ENCODE measurements at regions not wholly inside any gene's neighbourhood (a gene's known extent, or its start where the extent isn't known, plus 50 kb on each side); places are given as distances from the start of the nearest gene placed in this dataset.

DNA sequence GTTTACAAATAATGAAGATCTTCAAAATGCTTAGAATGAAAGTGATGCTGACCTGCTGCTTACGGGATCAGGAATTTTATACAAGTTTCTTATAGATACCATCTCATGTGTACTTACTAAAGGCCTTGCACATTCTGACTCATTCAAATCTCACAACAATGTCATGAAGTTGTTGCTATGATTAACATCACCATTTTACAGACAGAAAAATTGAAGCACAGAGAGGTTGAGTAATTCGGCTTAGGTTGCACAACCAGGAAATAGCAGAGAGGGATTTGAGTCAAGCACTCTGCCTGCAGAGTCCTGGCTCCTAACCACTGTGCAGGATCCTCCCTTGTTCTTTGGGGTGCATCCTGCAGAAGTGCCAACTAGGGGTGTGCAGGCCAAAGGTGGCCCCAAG lies 471.9 kb downstream of the MIAT start:
- DNase-seq, result no peak

DNA sequence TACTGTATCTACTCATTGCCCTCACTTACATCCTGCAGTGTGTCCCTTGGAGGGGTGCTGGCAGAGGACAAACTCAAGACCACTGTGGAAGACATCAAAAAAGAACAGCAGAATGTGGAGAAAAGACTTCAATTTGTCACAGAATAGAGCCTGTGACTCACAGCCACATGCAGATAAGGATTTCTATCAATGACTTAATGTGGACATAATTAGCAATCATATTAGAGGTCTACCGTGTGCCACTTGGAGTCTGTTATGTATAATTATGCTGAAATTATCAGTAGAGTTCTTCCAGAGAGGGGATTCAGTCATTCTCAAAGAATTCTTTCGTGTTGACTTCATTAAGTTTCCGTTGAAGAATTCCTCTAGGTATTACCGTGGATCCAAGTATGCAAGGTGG lies 473.5 kb downstream of the MIAT start:
- DNase-seq, result no peak

DNA sequence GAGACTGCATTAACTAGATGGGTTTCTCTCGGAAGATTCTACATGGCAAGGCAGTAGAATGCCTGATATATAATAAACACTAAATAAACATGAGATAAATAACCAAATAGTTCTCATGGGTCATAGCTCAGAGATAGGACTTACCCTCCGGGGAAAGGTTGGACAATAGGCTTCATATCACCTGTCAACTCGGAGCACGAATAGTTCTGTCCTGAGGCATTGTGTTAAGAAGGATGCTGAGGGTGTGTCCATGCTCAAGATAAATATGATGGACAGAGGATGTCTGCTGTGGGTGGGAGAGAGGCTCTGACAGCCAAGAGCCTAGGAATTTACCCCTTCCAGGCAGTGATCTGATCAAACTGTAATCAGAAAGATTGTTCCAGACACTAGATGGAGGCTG lies 474.0 kb downstream of the MIAT start:
- no peak for DNase-seq

DNA sequence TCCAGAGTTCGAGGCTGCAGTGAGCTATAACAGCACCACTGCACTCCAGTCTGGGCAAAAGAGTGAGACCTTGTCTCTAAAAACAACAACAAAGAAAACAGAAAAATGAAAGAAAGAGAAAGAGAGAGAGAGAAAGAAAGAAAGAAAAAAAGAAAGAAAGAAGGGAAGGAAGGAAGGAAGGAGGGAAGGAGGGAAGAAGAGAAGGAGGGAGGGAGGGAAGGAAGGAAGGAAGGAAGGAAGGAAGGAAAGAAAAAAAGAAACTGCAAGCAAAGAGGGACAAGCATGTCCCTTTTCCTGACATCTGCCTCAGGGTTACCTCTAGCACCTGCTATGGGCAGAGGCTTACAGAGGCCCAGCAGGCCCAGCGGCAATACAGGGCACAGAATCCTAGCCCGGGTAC lies 475.0 kb downstream of the MIAT start:
- no peak for DNase-seq

DNA sequence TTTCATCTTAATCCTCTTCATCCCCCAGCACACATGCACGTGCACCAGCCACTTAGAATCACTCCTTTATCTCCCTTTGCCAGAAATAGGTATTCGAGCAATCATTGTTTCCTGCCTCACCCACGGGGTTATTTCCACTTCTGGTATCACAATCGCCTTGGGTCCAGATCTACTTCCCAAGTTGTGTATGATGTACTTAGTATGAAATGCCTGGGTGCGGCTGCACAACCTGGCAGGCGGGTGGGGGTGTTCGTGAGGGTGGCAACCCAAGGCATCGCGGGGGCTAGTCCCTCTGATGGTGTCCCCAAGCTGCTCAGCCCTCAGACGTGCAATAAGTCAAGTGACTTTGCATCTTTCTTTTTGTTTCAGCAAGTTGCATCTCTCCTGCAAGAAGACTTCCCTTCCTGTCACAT lies 475.6 kb downstream of the MIAT start:
- no peak for DNase-seq

DNA sequence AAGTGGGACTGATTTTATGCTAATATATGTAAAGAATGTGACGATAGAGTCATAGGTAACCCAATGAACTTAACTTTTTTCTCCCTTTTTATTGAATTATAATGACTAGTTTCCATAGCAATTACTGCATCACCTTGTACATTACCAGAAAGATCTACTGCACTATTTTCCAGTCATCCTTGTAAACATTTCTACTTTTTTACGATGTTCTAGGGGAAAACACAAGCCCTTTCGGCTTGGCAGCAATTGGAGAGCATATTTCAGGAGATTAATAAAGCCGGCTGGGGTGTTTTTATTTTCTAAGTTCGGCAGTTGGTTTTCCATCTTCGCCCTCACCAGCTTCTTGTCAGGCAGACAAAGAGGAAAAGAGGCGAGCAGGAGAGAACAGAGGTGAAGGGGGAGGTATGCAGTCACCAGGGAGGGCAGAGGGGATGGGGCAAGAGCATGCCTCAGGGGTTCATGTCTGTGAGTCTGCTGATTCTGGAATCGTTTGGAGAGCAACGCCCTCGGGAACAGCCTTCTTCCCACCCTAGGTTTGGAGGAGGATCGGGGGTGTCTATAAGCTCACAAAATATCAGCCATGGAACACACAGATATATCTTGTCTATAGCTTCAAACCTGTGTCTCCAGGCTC lies 476.4 kb downstream of the MIAT start:
- no peak for DNase-seq

DNA sequence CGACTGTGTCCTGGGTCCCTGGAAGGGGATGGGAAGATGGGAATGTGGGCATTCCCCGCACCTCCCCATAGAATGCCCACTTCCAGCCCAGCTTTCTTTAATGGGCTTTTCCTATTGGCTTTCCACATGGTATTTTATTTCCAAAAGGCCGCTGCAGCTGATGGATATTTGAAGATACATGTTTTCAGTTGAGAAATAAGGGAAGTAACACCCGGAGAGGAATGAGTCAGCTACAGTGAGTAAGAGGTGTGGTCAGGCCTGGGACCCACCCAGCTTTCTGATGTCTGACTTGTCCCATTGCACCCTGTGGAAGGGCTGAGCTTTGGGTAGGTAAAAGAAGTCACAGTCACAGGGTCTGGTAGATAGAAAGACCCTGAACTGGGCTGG lies 476.9 kb downstream of the MIAT start:
- peak; percentile 12 for DNase-seq

DNA sequence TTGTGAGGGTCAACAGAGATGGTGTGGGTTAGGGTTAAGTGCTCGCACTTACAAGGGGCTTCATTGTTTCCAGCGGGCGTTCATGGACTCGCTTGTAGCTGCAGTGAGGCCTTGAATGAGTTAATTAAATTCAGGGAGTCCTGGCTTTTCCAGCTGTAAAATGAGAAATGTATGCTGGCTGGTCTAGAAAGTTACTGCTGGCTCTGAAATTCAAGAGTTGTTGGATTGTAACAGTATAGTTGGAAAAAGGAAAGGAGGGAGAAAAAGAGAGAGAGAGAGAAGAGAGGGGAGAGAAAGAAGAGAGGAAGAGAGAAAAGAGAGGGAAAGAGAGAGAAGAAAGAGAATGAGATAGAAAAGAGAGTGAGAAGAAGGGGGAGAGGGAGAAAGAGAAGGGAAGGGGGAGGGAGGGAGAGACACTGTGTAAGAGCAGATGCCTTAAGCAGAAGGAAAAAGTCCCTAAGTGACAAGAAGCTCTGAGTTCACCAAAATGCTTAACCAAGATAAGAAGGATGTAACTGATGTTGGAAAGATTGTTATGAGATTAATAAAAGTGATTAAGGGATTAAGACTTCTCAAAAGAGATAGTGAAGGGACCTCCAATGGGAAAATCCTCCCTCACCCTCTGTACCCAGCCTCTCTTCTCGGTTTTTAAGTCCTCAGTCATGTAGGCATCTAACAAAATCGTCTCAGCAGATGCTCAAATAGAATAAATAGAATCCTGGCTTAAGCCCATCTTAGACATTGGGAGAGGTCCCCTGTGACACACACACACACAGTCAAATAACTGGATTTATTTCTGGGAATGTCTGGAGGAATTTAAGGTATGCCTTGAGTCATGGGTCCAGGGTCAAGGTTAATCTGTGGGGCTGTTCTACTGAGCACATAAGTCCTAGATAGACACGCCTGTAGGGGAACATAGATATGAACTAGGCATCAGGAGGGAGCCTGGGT lies 477.9 kb downstream of the MIAT start:
- DNase-seq, result no peak

DNA sequence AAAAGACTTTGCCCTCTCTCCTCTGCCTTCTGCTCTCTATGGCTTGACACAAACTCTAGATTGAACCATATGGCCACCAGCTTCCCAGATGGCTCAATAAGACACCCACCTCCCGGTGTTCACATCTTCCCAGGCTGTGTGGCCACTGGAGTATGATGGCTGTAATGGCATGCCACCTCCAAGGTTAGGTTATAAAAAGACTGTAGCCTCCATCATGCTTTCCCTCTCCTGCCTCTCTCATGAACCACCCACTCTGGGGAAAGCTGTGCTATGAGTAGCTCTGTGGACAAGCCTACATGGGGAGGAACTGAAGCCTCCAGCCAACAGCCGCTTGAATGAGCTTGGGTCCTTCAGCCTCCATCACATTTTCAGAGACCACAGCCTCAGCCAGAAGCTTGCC lies 479.2 kb downstream of the MIAT start:
- DNase-seq, result no peak

DNA sequence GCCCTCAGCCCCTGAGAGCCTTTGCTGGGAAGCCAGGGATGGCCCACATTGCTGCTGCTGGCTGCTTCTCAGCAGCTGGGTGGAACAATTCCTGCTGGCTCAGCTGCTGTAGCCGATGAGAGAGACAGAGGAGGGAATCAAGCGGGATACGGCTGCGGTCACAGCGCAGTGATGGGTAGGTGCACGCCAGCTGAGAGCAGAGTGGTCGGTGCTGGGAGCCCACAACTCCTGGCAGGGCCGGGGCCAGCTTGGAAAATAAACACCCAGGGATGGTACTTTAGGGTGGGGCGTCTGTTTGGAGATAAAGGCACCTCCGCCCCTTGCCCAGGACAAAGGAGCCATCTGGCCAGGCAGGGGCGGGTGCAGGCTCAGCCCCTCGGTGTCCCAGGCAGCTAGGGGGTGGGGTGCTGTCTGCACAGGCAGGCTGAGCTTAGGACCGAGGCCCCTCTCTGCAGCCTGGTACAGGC lies 480.5 kb downstream of the MIAT start:
- DNase-seq, result no peak

DNA sequence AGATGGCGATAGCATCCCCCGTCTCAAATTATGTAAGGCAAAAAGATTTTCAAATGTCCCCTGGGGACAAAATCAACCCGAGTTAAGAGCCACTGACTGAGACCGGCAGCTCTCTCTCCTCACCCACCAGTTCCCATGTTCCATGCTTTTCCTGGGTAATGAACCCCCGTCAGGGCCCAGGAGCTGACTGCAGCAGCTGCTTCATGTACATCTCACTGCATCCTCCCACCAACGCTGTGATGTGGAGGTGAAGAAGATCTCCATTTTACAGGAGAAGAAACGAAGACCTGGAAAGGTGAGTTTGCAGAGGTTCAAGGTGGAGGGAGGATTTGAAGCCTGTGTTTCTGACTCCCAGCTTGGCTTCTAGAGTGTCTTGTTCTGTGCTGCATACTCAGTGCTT lies 481.1 kb downstream of the MIAT start:
- no peak for DNase-seq

DNA sequence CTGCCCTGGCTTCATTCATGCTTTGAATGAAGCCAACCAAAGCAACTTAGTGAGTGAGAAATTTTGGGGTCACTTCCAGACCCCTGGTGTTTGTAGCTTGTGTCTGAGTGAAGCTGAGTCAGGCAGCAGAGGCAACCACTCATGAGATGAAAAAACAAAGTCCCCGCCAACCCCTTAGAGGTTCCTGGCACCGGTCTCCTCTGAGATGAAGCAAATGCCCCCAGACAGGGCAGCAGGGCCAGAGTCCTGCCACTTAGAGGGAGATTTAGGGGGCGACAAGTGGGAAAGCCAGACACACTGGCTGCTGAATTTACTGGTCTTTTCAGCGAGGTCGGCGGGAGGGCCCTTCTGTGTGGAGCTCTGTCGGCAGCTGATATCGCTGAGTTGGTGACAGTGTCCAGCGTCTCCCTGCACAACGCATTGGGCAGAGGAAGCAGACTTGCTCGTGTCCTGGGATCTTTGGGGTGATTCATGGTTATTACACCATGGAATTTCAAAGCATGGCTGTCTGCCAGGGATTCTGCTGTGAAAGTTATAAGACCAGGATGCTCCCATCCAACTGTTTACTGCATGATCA lies 482.6 kb downstream of the MIAT start:
- no peak for DNase-seq

DNA sequence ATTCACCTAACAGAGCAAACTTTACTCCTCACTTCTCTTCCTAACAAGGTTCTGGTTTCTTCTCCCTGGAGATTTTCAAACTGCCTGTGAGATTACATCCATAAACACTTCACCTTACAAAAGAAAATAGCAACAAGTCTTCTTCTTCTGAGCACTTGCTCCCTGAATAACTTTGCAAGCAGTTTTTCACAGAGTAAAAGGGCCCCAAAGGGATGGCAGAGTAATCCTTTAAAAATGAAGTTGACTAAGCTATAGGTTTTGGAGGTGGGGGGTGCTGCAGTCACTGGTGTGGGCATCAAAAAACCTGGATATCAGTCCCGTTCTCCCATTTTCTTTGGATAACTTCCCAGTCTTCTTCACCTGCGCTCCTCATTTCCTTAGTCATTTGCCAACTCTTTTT lies 484.9 kb downstream of the MIAT start:
- no peak for DNase-seq

DNA sequence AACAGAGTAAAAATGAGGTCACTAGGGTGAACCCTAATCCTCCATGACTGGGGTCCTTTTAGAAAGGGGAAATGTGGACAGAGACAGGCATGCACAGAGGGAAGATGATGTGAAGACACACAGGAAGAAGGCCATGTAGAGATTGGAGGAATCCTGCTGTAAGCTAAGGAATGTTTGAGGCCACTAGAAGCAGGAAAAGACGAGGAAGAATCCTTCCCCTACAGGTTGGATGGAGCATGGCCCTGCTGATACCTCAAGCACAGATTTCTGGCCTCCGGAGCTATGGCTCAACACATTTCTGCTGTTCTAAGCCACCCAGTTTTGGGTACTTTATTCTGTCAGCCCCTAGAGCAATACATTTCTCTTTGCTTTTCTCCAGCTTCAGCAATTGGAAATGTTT lies 486.9 kb downstream of the MIAT start:
- no peak for DNase-seq

DNA sequence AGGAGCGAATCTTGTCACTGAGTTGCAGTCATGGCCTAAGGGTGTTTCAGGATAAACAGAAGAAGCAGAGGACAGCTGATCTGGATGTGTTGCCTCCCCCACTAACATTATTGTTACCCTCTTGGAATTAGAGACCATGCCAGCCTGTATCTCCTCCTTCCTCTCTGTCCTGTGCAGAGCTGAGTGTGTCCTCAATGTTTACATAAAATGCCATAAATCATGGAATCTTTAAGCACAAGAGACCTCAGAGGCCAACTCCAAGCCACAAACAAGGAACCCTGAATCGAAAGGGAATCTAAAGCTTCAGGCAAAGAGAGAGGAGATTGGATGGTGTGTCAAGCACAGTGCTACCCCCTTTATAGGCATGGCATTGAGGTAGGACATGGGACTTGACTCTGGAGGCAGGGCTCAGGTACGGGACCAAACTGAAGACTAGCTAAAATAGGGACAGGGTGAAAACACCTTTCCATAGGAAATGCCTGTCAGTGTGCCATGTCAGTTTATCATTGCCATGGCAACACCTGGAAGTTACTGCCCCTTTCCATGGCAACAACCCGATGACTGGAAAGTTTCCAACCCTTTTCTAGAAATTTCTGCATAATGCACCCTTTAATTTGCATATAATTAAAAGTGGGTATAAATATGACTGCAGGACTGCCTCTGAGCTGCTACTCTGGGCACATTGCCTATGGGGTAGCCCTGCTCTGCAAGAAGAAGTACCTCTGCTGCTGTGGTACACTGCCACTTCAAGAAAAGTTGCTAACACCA lies 489.7 kb downstream of the MIAT start:
- no peak for DNase-seq

DNA sequence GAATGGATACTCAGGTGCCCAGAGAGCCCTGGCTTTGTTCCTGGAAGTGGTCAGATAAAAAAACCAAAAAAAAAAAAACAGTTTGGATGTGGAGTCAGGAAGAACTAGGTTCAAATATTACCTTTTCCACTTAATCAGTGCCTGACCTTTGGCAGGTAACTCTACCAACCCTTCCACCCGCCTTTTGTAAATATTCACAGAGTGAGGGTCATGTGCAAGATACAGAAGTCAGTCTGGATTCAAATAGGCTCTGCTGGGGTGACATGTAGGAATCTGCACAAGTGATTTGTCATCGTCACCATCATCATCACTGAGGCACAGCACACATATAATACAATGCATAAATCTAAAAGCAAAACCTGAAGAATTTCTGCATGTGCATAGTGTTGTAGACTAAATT lies 490.7 kb downstream of the MIAT start:
- no peak for DNase-seq

DNA sequence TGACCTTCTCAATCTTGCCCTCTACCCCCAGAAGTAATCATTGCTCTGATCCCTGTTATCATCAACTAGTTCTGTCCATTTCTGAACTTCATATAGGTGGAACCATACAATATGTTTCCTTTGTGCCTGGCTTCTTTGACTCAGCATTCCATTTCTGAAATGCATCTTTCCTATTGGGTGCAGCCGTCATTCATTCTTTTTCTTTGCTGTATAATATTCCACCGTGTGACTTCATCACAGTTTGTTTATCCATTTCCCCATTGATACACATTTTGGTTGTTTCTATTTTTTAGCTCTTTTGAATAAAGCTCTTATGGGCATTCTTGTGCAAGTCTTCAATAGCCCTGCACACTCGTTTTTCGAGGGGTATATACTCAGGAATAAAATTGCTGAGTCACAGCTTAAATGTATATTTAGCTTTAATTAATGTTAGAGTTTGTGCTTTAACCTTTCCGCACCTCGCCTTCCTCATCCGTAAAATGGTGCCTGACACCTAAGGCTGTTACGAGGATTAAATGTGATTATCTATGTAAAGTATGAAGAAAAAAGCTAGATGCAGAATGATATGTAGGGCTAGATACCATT lies 491.6 kb downstream of the MIAT start:
- DNase-seq, result no peak

DNA sequence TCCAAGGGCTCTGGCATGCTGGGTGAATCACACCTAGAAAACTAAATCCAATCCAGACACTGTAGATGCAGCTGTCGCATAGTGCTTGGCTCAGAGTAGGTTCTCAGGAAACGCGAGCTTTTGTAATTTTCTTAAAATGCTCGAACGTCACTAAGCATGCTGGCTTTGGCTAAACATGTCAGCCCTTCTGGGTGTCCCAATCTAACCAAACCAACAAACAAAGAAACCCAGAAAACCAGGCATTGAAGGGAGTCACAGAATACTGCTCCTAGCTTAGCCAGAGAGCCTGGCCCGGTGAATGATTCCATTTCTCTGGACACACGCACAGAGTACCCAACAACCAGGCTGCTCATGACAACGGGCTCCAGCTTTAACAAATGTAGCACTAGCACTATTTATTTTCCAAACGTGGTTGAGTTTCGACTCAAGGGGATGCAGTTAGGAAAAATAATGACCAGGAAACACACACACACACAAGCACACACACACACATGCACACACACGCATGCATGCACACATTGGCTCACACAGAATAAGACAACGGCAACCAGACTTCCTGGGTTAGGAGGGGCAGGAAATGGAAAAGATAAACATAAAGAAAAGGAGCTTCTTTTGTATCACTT lies 492.6 kb downstream of the MIAT start:
- DNase-seq, result no peak

DNA sequence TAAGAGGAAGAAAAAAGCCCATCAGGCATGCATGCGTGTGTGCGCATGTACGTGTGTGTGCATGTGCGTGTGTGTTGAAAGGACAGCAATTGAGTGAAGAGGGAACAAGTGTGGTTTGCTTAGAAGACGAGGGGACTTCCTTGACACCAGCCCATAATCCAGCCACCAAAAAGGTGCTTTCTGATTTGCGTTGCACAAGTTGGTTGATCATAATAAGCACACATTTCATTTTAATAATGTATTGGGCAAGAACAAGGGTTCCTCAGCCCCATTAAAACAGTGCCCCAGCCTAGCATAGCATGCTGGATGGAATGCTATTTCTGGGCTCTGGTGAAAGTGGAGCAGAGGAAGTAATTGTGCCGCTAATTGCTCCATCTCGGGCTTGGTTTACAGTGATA lies 493.2 kb downstream of the MIAT start:
- DNase-seq, result peak; percentile 23

DNA sequence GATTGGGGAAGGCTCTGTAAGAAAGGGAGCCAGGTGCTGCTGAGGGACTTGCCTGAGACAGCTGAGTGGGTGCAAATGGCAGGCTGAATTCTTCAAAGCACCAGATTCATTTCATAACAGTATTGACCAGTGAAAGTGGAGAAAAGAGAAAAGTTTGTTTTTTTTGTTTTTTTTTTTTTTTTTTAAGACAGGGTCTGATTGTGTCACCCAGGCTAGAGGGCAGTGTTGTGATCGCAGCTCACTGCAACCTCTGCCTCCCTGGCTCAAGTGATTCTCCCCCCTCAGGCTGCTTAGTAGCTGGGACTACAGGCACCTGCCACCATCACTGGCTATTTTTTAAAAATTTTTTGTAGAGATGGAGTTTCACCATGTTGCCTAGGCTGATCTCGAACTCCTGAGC lies 494.0 kb downstream of the MIAT start:
- no peak for DNase-seq

DNA sequence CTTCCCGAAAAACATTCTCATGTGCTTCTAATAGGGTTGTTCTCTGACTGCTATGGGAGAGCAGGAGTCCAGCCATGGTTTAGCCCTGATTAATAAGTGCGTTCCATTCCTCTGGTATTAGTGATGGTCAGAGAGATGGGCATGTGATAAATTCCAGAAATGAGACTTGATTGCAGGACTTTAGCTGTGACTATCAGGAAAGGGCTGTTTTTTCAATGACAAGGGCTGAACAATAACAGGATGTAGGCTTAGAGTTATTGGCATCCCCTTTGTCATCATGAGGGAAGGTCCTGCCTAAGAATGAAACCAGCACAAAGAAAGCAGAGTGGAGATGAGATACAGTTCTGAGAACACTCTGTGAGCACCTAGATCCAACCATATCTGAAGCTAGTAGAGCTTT lies 494.6 kb downstream of the MIAT start:
- DNase-seq, result no peak

DNA sequence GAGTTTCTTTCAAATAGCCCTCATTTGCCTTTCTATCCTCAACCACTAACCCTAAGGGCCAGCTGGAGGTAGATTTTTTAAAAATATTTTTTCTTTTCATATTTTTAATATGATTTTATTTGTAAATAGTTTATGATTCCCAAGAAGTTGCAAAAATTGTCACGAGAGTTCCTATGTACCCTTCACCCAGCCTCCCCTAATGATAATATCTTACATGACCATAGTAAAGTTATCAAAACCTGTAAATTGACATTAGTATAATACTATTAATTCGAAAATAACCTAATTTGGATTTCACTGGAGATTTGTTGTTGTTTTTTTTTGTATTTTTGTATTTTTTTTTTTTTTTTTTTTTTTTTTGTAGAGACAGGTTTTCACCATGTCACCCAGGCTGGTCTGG lies 495.5 kb downstream of the MIAT start:
- DNase-seq, result no peak

DNA sequence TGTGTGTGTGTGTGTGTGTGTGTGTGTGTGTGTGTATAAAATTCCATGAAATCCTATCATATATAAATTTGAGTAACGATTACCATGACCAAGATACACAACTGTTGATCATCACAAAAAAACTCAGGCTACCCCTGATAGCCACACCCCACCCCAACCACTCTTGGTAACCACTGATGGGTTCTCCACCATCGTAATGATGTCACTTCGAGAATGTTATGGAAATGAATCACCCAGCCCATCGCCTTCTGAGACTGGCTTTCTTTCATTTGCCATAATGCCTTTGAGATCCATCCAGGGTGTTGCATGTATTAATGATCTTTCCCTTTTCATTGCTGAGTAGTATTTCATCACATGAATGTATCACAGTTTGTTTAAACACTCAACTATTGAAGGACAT lies 496.0 kb downstream of the MIAT start:
- DNase-seq, result no peak

All from CD4-positive, alpha-beta T cell treated with Interleukin-17A for 1 hour (primary cell).